NCI-H82 treated with DMSO at 0.1 percent for 48 hours (cell line): ENCODE measurements at regions not wholly inside any gene's neighbourhood (a gene's known extent, or its start where the extent isn't known, plus 50 kb on each side); places are given as distances from the start of the nearest gene placed in this dataset.

Source experiments
- DNase-seq: peaks from one replicate; lab custom pipeline; 2025; ENCODE audit not compliant: unreplicated experiment; lab: John Stamatoyannopoulos, UW

- DNase-seq = no peak
Observed at GRCh38 chr14:97180304-97181200, 383.4 kb downstream of the VRK1 start.

- DNase-seq = no peak
Observed at GRCh38 chr14:97185186-97185585, 388.0 kb downstream of the VRK1 start.

- no peak for DNase-seq
Observed at GRCh38 chr14:97187916-97188315, 390.7 kb downstream of the VRK1 start.

- no peak for DNase-seq
Observed at GRCh38 chr14:97196336-97196735, 399.2 kb downstream of the VRK1 start.

- DNase-seq = no peak
Observed at GRCh38 chr14:97198813-97199212, 401.6 kb downstream of the VRK1 start.

GRCh38 chr14:97200245-97200644 lies 403.1 kb downstream of the VRK1 start:
- no peak for DNase-seq

- no peak for DNase-seq
Observed at GRCh38 chr14:97206916-97207315, 409.7 kb downstream of the VRK1 start.

- DNase-seq = no peak
Observed at GRCh38 chr14:97210202-97210601, 413.0 kb downstream of the VRK1 start.

- no peak for DNase-seq
Observed at GRCh38 chr14:97212399-97212798, 415.2 kb downstream of the VRK1 start.

GRCh38 chr14:97213720-97214119 lies 416.5 kb downstream of the VRK1 start:
- DNase-seq = no peak

GRCh38 chr14:97215263-97215969 lies 418.2 kb downstream of the VRK1 start:
- DNase-seq = no peak

GRCh38 chr14:97217111-97217885 lies 420.1 kb downstream of the VRK1 start:
- DNase-seq = no peak

GRCh38 chr14:97218274-97218673 lies 421.1 kb downstream of the VRK1 start:
- DNase-seq = no peak

- no peak for DNase-seq
Observed at GRCh38 chr14:97218691-97219430, 421.7 kb downstream of the VRK1 start.

GRCh38 chr14:97219431-97220017 lies 422.3 kb downstream of the VRK1 start:
- no peak for DNase-seq

GRCh38 chr14:97221572-97222285 lies 424.5 kb downstream of the VRK1 start:
- DNase-seq = no peak

GRCh38 chr14:97224016-97224415 lies 426.8 kb downstream of the VRK1 start:
- DNase-seq = no peak

- no peak for DNase-seq
Observed at GRCh38 chr14:97230051-97230450, 432.9 kb downstream of the VRK1 start.

GRCh38 chr14:97233319-97233985 lies 436.3 kb downstream of the VRK1 start:
- no peak for DNase-seq
